Gastrocnemius medialis (tissue), 4 donors: ENCODE measurements at regions not wholly inside any gene's neighbourhood (a gene's known extent, or its start where the extent isn't known, plus 50 kb on each side); places are given as distances from the start of the nearest gene placed in this dataset.

Experiments
- CTCF ChIP-seq, 5 experiments: fragments of 450-650 bp in 3 of 5; fragments of 200-600 bp in 2 of 5; sonication (generic) in 2 of 5; IDR thresholded peaks in 4 of 5; conservative IDR thresholded peaks in 1 of 5; 1 replicate in 4 of 5; 2 replicates in 1 of 5; pipeline ENCODE4 v1.5.1; 2016 to 2019; ENCODE audit warnings: antibody characterized with exemption in 5 of 5, mild to moderate bottlenecking in 3 of 5, moderate library complexity in 3 of 5
- POLR2A ChIP-seq, 2 donors: fragments of 450-650 bp; IDR thresholded peaks; one replicate each; pipeline ENCODE4 v1.6.1; 2017; ENCODE audit warnings: antibody characterized with exemption in 2 of 2, mild to moderate bottlenecking in 2 of 2, moderate library complexity in 2 of 2

GRCh38 chr3:8368598-8368997, 133.0 kb upstream of the LMCD1 start:
- TF ChIP-seq CTCF (IDR thresholded peaks at IDR 0.05 in 4 of 5, conservative IDR thresholded peaks at IDR 0.05 in 1 of 5), result no peak
- no peak for TF ChIP-seq POLR2A (IDR thresholded peaks at IDR 0.05)
